GM21723 (cell line): ENCODE measurements at regions not wholly inside any gene's neighbourhood (a gene's known extent, or its start where the extent isn't known, plus 50 kb on each side); places are given as distances from the start of the nearest gene placed in this dataset.

ENCODE experiments used
- ATAC-seq: cut with Tn5 transposase; IDR thresholded peaks from one replicate; pipeline ENCODE4 v1.9.1; 2021; ENCODE audit warnings: mild to moderate bottlenecking, moderate library complexity; ENCODE audit not compliant: unreplicated experiment

GRCh38 chr5:106940301-106940846, 730.4 kb downstream of the EFNA5 start:
- no peak for ATAC-seq

- no peak for ATAC-seq
These were observed 747.3 kb downstream of the EFNA5 start for GRCh38 chr5:106923409-106923808.

- no peak for ATAC-seq
These were observed 749.2 kb downstream of the EFNA5 start for GRCh38 chr5:106921567-106921966.

GRCh38 chr5:106910486-106910885, 760.3 kb downstream of the EFNA5 start:
- ATAC-seq = no peak

- no peak for ATAC-seq
These were observed 761.0 kb downstream of the EFNA5 start for GRCh38 chr5:106909716-106910115.

- no peak for ATAC-seq
These were observed 762.8 kb downstream of the EFNA5 start for GRCh38 chr5:106907979-106908378.

- no peak for ATAC-seq
These were observed 764.5 kb downstream of the EFNA5 start for GRCh38 chr5:106906199-106906598.

- no peak for ATAC-seq
These were observed 775.8 kb downstream of the EFNA5 start for GRCh38 chr5:106894964-106895363.

- no peak for ATAC-seq
These were observed 788.7 kb downstream of the EFNA5 start for GRCh38 chr5:106882035-106882434.

GRCh38 chr5:106880656-106881055, 790.1 kb downstream of the EFNA5 start:
- no peak for ATAC-seq

GRCh38 chr5:106877881-106878280, 792.9 kb downstream of the EFNA5 start:
- no peak for ATAC-seq

GRCh38 chr5:106876665-106877194, 794.0 kb downstream of the EFNA5 start:
- no peak for ATAC-seq

- ATAC-seq = no peak
These were observed 794.5 kb downstream of the EFNA5 start for GRCh38 chr5:106876298-106876622.

- no peak for ATAC-seq
These were observed 795.0 kb downstream of the EFNA5 start for GRCh38 chr5:106875591-106876297.

GRCh38 chr5:106874974-106875373, 795.8 kb downstream of the EFNA5 start:
- no peak for ATAC-seq

- no peak for ATAC-seq
These were observed 796.2 kb downstream of the EFNA5 start for GRCh38 chr5:106874531-106874930.

GRCh38 chr5:106873568-106873967, 797.2 kb downstream of the EFNA5 start:
- ATAC-seq = no peak

GRCh38 chr5:106865279-106865678, 805.5 kb downstream of the EFNA5 start:
- no peak for ATAC-seq

- ATAC-seq = no peak
These were observed 808.1 kb downstream of the EFNA5 start for GRCh38 chr5:106862450-106863193.

- peak; percentile 61 for ATAC-seq
These were observed 810.2 kb downstream of the EFNA5 start for GRCh38 chr5:106860398-106861044.

GRCh38 chr5:106858616-106859015, 812.1 kb downstream of the EFNA5 start:
- ATAC-seq = no peak

- no peak for ATAC-seq
These were observed 815.8 kb downstream of the EFNA5 start for GRCh38 chr5:106854922-106855321.
